AG10803 (cell line): ENCODE measurements at regions not wholly inside any gene's neighbourhood (a gene's known extent, or its start where the extent isn't known, plus 50 kb on each side); places are given as distances from the start of the nearest gene placed in this dataset.

Source experiments
- DNase-seq: peaks from one replicate; pipeline ENCODE4 v3.0.0; 2010; ENCODE audit warnings: low read depth
- H3K4me3 ChIP-seq: 2 replicates; pipeline ENCODE4 v1.5.1; 2011; ENCODE audit warnings: mild to moderate bottlenecking, low read length, control low read depth
- CTCF ChIP-seq: conservative IDR thresholded peaks from 2 replicates; pipeline ENCODE4 v1.5.1; 2011; ENCODE audit warnings: mild to moderate bottlenecking, low read length, control low read depth, inconsistent platforms

GRCh38 chr5:158033724-158034123 lies 174.8 kb upstream of the CLINT1 start:
- no peak for TF ChIP-seq CTCF
- no peak for DNase-seq
- no peak overlapping the region for H3K4me3 ChIP-seq

- no peak for DNase-seq
- no peak for TF ChIP-seq CTCF
- H3K4me3 ChIP-seq = no peak overlapping the region
Observed at GRCh38 chr5:158033076-158033475, 174.1 kb upstream of the CLINT1 start.

DNA sequence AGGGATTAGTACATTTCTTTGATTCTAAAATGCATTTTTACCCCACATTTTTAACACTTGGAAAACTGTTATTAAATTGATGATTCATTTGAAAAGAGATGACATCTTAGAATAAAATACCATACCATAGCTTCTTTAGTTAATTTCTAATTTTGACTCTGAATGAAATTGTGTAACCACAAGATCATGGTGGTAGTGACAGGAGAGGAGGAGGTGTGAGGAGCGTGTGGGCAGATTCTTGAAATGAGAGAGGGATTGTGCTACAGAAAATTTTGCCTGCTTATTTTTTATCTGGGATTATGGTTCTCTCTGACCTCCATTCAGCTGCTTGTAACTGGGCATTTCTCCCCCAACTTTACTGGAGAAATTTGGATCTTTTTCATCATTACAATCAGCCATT lies 173.3 kb upstream of the CLINT1 start:
- no peak overlapping the region for H3K4me3 ChIP-seq
- no peak for TF ChIP-seq CTCF
- no peak for DNase-seq

- TF ChIP-seq CTCF = no peak
- H3K4me3 ChIP-seq = no peak overlapping the region
- DNase-seq = no peak
Observed at GRCh38 chr5:158027806-158028775, 169.1 kb upstream of the CLINT1 start.

- TF ChIP-seq CTCF = no peak
- no peak overlapping the region for H3K4me3 ChIP-seq
- peak; percentile 98 for DNase-seq
Observed at GRCh38 chr5:158026304-158027031, 167.5 kb upstream of the CLINT1 start.

DNA sequence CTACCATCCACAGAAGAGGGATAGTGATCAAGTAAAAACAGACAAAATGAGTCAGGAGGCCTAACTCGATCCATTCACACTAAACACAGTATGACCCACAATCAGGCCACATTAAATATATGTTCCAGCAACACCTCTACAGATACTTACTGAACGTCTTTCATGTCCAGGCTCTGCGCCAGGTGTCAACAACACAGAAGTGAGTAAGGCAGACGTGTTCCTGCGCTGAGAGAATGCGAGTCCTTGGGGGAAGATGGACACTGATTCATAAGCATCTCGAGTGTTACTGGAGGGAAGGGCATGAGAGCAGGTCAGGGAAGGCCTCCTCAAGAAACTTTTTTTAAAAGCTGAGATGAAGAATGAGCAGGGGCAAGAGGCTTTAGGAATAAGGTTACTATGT lies 164.3 kb upstream of the CLINT1 start:
- no peak overlapping the region for H3K4me3 ChIP-seq
- no peak for DNase-seq
- TF ChIP-seq CTCF = no peak
